K562 (cell line): ENCODE measurements at regions not wholly inside any gene's neighbourhood (a gene's known extent, or its start where the extent isn't known, plus 50 kb on each side); places are given as distances from the start of the nearest gene placed in this dataset.

Experiments used
- ATAC-seq: fragments of 200-7000 bp; cut with Tn5 transposase; 3 replicates; pipeline ENCODE4 v1.9.1; 2020; ENCODE audit warnings: moderate library complexity
- BruUV-seq: library from RNA; stranded (reverse); fragments of 400-500 nt; replicated peaks from 2 replicates; lab custom pipeline; 2021; lab: Mats Ljungman, UMichigan
- CTCF ChIA-PET: fragments of 300-600 bp; formaldehyde crosslinking; extraction: SDS; loops from one replicate; lab custom pipeline; 2021; ENCODE audit warnings: low intra/inter-chr PET ratio; lab: Yijun Ruan, JAX
- POLR2A ChIA-PET: fragments of 300-600, 350-650 bp; sonication (Branson Sonifier 250); formaldehyde crosslinking; extraction: SDS; loops from one replicate; lab custom pipeline; 2021; ENCODE audit warnings: antibody characterized with exemption, inconsistent platforms; lab: Yijun Ruan, JAX
- DNase-seq, 4 experiments: peaks; one replicate each; pipeline versions ENCODE4 v3.0.0 to v3.0.0-alpha.2; 2011 to 2018; ENCODE audit warnings: low spot score in 3 of 4, mixed read lengths in 3 of 4; ENCODE audit errors: extremely low read depth in 1 of 4
- FAIRE-seq: peaks from 2 replicates; lab custom pipeline; 2011; peaks lifted over from hg19 to GRCh38; lab: Jason Lieb, UNC
- H2AFZ ChIP-seq: 2 replicates; pipeline ENCODE4 v1.6.0; 2011; ENCODE audit warnings: low read depth, low read length, control low read depth, inconsistent platforms
- H3K27ac ChIP-seq: fragments of 200-600 bp; 3 replicates; pipeline ENCODE4 v1.8.0; 2011; ENCODE audit warnings: low read depth, mild to moderate bottlenecking, control low read depth, inconsistent platforms, low read length, moderate library complexity, mixed read lengths; ENCODE audit errors: extremely low read depth
- H3K27me3 ChIP-seq, 2 experiments: fragments of 300-600 bp in 1 of 2; 2 replicates in 1 of 2; 3 replicates in 1 of 2; pipeline versions ENCODE4 v1.6.0 to v1.8.0; 2011; ENCODE audit warnings: inconsistent platforms in 2 of 2, low read length in 2 of 2, mild to moderate bottlenecking in 1 of 2, mixed read lengths in 1 of 2, moderate library complexity in 1 of 2; ENCODE audit not compliant: control insufficient read depth in 2 of 2, insufficient read depth in 2 of 2
- H3K36me3 ChIP-seq: fragments of 300-600 bp; 3 replicates; pipeline ENCODE4 v1.8.0; 2011; ENCODE audit warnings: mild to moderate bottlenecking, low read length, inconsistent platforms; ENCODE audit not compliant: control insufficient read depth, insufficient read depth
- H3K4me1 ChIP-seq, 2 experiments: fragments of 200-600 bp in 1 of 2; replicated peaks in 1 of 2; 2 replicates in 1 of 2; 3 replicates in 1 of 2; pipeline versions ENCODE4 v1.5.1 to v1.8.0; 2011; ENCODE audit warnings: inconsistent platforms in 2 of 2, low read length in 2 of 2, mild to moderate bottlenecking in 1 of 2, mixed read lengths in 1 of 2, moderate library complexity in 1 of 2; ENCODE audit not compliant: control insufficient read depth in 2 of 2, insufficient read depth in 2 of 2
- H3K4me2 ChIP-seq: 2 replicates; pipeline ENCODE4 v1.6.1; 2011; ENCODE audit warnings: low read length, control low read depth, inconsistent platforms, mixed read lengths; ENCODE audit not compliant: insufficient read depth
- H3K4me3 ChIP-seq: fragments of 200-600 bp; sonication (generic), shearing (Covaris generic); 2 replicates; pipeline ENCODE4 v1.5.1; 2016; ENCODE audit warnings: control low read depth, inconsistent platforms
- H3K79me2 ChIP-seq: fragments of 200-600 bp; 3 replicates; pipeline ENCODE4 v1.8.0; 2011; ENCODE audit warnings: low read length, inconsistent platforms; ENCODE audit not compliant: control insufficient read depth, insufficient read depth
- H3K9ac ChIP-seq, 2 experiments: 2 replicates each; pipeline versions ENCODE4 v1.6.0 to v1.6.1; 2011; ENCODE audit warnings: low read depth in 2 of 2, low read length in 2 of 2, control low read depth in 1 of 2, inconsistent platforms in 1 of 2, mild to moderate bottlenecking in 1 of 2, mixed read lengths in 1 of 2; ENCODE audit not compliant: insufficient read depth in 1 of 2
- H3K9me1 ChIP-seq: one replicate; pipeline ENCODE4 v1.6.0; 2011; ENCODE audit warnings: inconsistent platforms, mild to moderate bottlenecking, low read length, moderate library complexity; ENCODE audit not compliant: control insufficient read depth, insufficient read depth
- H3K9me3 ChIP-seq: replicated peaks from 2 replicates; pipeline ENCODE4 v1.5.1; 2011; ENCODE audit warnings: low read depth, low read length, inconsistent platforms; ENCODE audit not compliant: control insufficient read depth, insufficient read depth
- H4K20me1 ChIP-seq: replicated peaks from 2 replicates; pipeline ENCODE4 v1.6.1; 2011; ENCODE audit warnings: low read length, inconsistent platforms, mixed read lengths; ENCODE audit not compliant: control insufficient read depth, insufficient read depth
- DNMT1 ChIP-seq: fragments of 450-650 bp; IDR thresholded peaks from 2 replicates; pipeline ENCODE4 v1.6.1; 2016; ENCODE audit warnings: antibody characterized with exemption, mild to moderate bottlenecking
- HCFC1 ChIP-seq: IDR thresholded peaks from 2 replicates; pipeline ENCODE4 v1.6.1; 2012; ENCODE audit warnings: low read depth, low read length, improper control_type of control experiment
- HDAC2 ChIP-seq: fragments of 450-650 bp; IDR thresholded peaks from 2 replicates; pipeline ENCODE4 v1.6.1; 2016; ENCODE audit warnings: mild to moderate bottlenecking
- MAFK ChIP-seq: IDR thresholded peaks from 2 replicates; pipeline ENCODE4 v1.6.1; 2011; ENCODE audit warnings: low read length, improper control_type of control experiment
- NFE2L1 ChIP-seq: fragments of 450-650 bp; IDR thresholded peaks from 2 replicates; pipeline ENCODE4 v1.6.1; 2016; ENCODE audit warnings: missing genetic modification characterization, low read depth, mild to moderate bottlenecking, missing compliant biosample characterization, moderate library complexity, borderline replicate concordance
- NFYB ChIP-seq: IDR thresholded peaks from 2 replicates; pipeline ENCODE4 v1.6.1; 2011; ENCODE audit warnings: mild to moderate bottlenecking, moderate library complexity; ENCODE audit not compliant: insufficient read length; ENCODE audit errors: extremely low read depth
- NR2C2 ChIP-seq, 2 experiments: fragments of 200-800 bp in 1 of 2; sonication (Bioruptor generic) in 1 of 2; sonication (generic) in 1 of 2; formaldehyde crosslinking in 1 of 2; IDR thresholded peaks; 2 replicates each; pipeline versions ENCODE4 v1.6.1 to v1.8.0; 2016 to 2022; ENCODE audit warnings: mild to moderate bottlenecking in 1 of 2, missing compliant biosample characterization in 1 of 2, missing genetic modification characterization in 1 of 2, missing genetic modification reagents in 1 of 2
- RBM25 ChIP-seq: fragments of 200-400 bp; formaldehyde crosslinking; IDR thresholded peaks from 2 replicates; pipeline ENCODE4 v1.6.1; 2018; ENCODE audit warnings: low read length, low read depth, moderate library complexity; ENCODE audit not compliant: severe bottlenecking
- SIRT6 ChIP-seq: IDR thresholded peaks from one replicate; pipeline ENCODE4 v1.6.1; 2012; ENCODE audit warnings: low read depth, mild to moderate bottlenecking, control low read depth, inconsistent platforms, low read length, moderate library complexity
- WHSC1 ChIP-seq: IDR thresholded peaks from one replicate; pipeline ENCODE4 v1.6.1; 2012; ENCODE audit warnings: low read length, control low read depth, inconsistent platforms
- ZNF124 ChIP-seq: sonication (generic); formaldehyde crosslinking; IDR thresholded peaks from 2 replicates; pipeline ENCODE4 v1.8.1; 2022; ENCODE audit warnings: missing genetic modification reagents
- ZNF140 ChIP-seq: fragments of 250-450 bp; sonication (Bioruptor Pico); IDR thresholded peaks from 2 replicates; pipeline ENCODE4 v1.8.0; 2021; ENCODE audit warnings: moderate library complexity, mild to moderate bottlenecking, inconsistent platforms
- ZNF212 ChIP-seq: fragments of 450-650 bp; formaldehyde crosslinking; IDR thresholded peaks from 2 replicates; pipeline ENCODE4 v1.4.0; 2020; ENCODE audit warnings: mild to moderate bottlenecking
- WGBS: fragments of 100-300 bp; shearing (Covaris generic); methylation state at CpG from one replicate; pipeline ENCODE4 v1.1.6; 2016; ENCODE audit warnings: low coverage, mixed read lengths; ENCODE audit not compliant: insufficient coverage; ENCODE audit errors: missing lambda C conversion rate; 5-methylcytosine and 5-hydroxymethylcytosine counted together
- in situ Hi-C: fragments of 300-500 bp; cut with MboI; formaldehyde crosslinking; loops from 4 replicates; pipeline ENCODE4 v1.15.0; 2018; ENCODE audit warnings: inconsistent platforms, mixed read lengths
- intact Hi-C: fragments of 100-400 bp; cut with micrococcal nuclease; formaldehyde crosslinking; loops from 2 replicates; pipeline ENCODE4 v1.14.2; 2022
- TF ChIP-seq, protein P1 (sequence below): fragments of 450-650 bp; formaldehyde crosslinking; IDR thresholded peaks from 2 replicates; pipeline ENCODE4 v1.4.0; 2020; ENCODE audit warnings: mild to moderate bottlenecking, moderate library complexity
- TF ChIP-seq, protein P2 (sequence below): fragments of 250-450 bp; sonication (Bioruptor Pico); IDR thresholded peaks from 2 replicates; pipeline ENCODE4 v1.5.0; 2021
- TF ChIP-seq, protein P3 (sequence below): fragments of 250-450 bp; sonication (Bioruptor Pico); IDR thresholded peaks from 2 replicates; pipeline ENCODE4 v1.5.0; 2020; ENCODE audit warnings: mild to moderate bottlenecking, borderline replicate concordance

DNA sequence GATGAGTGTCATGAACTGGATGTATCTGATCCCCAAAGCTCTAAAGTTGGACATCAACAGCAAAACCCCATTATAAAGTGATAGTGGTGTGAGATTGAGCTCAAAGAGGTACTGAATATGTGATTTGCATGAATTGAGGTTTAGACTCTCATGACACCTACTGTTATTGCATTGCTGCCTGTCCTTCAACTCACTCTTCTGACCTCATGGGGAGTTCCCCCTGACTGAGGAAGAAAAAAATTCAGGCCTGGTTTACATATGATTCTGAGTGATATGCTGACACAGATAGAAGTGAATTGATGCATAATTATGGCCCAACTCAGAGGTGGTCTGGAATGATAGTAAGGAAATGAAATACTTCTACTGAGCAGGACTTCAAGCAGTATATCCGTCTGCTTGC lies 76.2 kb upstream of the CHD1 start:
- Histone ChIP-seq H3K9me1 (no peaks in the 10 kb centered on the region), H3K9ac (no peak overlapping the region), H3K4me3 (no peak overlapping the region), H3K4me2 (no peak overlapping the region), H3K27me3 (no peaks in the 10 kb centered on the region), H2AFZ (no peak overlapping the region), H3K79me2 (no peaks in the 10 kb centered on the region), H3K27ac (no peak overlapping the region), H4K20me1 (no peaks in the 10 kb centered on the region), H3K36me3 (no peaks in the 10 kb centered on the region), H3K9me3 (no peaks in the 10 kb centered on the region), H3K4me1 (no peaks in the 10 kb centered on the region)
- intact Hi-C loops (no loop called here), in situ Hi-C loops (no loop called here)
- TF ChIP-seq, protein P1, sequence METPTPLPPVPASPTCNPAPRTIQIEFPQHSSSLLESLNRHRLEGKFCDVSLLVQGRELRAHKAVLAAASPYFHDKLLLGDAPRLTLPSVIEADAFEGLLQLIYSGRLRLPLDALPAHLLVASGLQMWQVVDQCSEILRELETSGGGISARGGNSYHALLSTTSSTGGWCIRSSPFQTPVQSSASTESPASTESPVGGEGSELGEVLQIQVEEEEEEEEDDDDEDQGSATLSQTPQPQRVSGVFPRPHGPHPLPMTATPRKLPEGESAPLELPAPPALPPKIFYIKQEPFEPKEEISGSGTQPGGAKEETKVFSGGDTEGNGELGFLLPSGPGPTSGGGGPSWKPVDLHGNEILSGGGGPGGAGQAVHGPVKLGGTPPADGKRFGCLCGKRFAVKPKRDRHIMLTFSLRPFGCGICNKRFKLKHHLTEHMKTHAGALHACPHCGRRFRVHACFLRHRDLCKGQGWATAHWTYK (CRISPR knock-in tag): no peak
- TF ChIP-seq WHSC1 (no peak), HDAC2 (no peak), ZNF140 (CRISPR knock-in tag) (no peak), ZNF212 (CRISPR knock-in tag) (no peak), DNMT1 (no peak), NFE2L1 (tag) (no peak), RBM25 (no peak), HCFC1 (no peak), SIRT6 (no peak), ZNF124 (CRISPR knock-in tag) (no peak), NFYB (no peak), NR2C2 (CRISPR knock-in tag; IDR thresholded peaks at IDR 0.05) (no peak), NR2C2 (tag; IDR thresholded peaks at IDR 0.05) (no peak), MAFK (no peak)
- TF ChIP-seq, protein P2, sequence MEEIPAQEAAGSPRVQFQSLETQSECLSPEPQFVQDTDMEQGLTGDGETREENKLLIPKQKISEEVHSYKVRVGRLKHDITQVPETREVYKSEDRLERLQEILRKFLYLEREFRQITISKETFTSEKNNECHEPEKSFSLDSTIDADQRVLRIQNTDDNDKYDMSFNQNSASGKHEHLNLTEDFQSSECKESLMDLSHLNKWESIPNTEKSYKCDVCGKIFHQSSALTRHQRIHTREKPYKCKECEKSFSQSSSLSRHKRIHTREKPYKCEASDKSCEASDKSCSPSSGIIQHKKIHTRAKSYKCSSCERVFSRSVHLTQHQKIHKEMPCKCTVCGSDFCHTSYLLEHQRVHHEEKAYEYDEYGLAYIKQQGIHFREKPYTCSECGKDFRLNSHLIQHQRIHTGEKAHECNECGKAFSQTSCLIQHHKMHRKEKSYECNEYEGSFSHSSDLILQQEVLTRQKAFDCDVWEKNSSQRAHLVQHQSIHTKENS (CRISPR knock-in tag): no peak
- TF ChIP-seq, protein P3, sequence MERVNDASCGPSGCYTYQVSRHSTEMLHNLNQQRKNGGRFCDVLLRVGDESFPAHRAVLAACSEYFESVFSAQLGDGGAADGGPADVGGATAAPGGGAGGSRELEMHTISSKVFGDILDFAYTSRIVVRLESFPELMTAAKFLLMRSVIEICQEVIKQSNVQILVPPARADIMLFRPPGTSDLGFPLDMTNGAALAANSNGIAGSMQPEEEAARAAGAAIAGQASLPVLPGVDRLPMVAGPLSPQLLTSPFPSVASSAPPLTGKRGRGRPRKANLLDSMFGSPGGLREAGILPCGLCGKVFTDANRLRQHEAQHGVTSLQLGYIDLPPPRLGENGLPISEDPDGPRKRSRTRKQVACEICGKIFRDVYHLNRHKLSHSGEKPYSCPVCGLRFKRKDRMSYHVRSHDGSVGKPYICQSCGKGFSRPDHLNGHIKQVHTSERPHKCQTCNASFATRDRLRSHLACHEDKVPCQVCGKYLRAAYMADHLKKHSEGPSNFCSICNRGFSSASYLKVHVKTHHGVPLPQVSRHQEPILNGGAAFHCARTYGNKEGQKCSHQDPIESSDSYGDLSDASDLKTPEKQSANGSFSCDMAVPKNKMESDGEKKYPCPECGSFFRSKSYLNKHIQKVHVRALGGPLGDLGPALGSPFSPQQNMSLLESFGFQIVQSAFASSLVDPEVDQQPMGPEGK (CRISPR knock-in tag): no peak
- ChIA-PET POLR2A (interaction anchor here (0.7 to 1.4 kb wide), 2 partner anchors 36 to 52 kb away, joined by 3 to 4 read pairs; no protein-coding TSS in a partner anchor), CTCF (no interaction called here)
- ATAC-seq (peak; percentile 44; the same call in 2 of the 3 replicates), FAIRE-seq (no peak), DNase-seq (no peak)
- 71% methylated on average over 1 of the region's 1 CpG for WGBS
- BruUV-seq: no TSS peak
